H1 (cell line): ENCODE measurements at regions not wholly inside any gene's neighbourhood (a gene's known extent, or its start where the extent isn't known, plus 50 kb on each side); places are given as distances from the start of the nearest gene placed in this dataset.

Experiments
- CTCF ChIA-PET: fragments of 300-600 bp; sonication (Branson Sonifier 250); formaldehyde crosslinking; loops from one replicate; lab custom pipeline; 2021; ENCODE audit not compliant: partially characterized antibody; lab: Charles Lee
- POLR2A ChIA-PET: fragments of 300-600 bp; sonication (Branson Sonifier 250); formaldehyde crosslinking; loops from one replicate; lab custom pipeline; 2021; ENCODE audit warnings: inconsistent platforms; ENCODE audit not compliant: partially characterized antibody; lab: Charles Lee
- DNase-seq, 2 experiments: peaks; one replicate each; pipeline versions ENCODE4 v3.0.0 to v3.0.0-alpha.2; 2010 to 2022; ENCODE audit warnings: low spot score in 2 of 2, low read depth in 1 of 2, mixed read lengths in 1 of 2
- FAIRE-seq: peaks from 2 replicates; lab custom pipeline; 2011; peaks lifted over from hg19 to GRCh38; lab: Jason Lieb, UNC
- H2AFZ ChIP-seq: 2 replicates; pipeline ENCODE4 v1.8.1; 2012; ENCODE audit warnings: low read length, inconsistent platforms
- H2AK5ac ChIP-seq: 2 replicates; pipeline ENCODE4 v1.6.1; 2013; ENCODE audit warnings: low read depth, low read length
- H2BK120ac ChIP-seq: replicated peaks from 2 replicates; pipeline ENCODE3; 2013; ENCODE audit warnings: low read depth, low read length, inconsistent platforms
- H2BK12ac ChIP-seq: 2 replicates; pipeline ENCODE4 v1.6.1; 2013; ENCODE audit warnings: low read depth, low read length
- H2BK15ac ChIP-seq: 2 replicates; pipeline ENCODE4 v1.6.1; 2013; ENCODE audit warnings: low read length
- H2BK20ac ChIP-seq: 2 replicates; pipeline ENCODE4 v1.6.1; 2013; ENCODE audit warnings: low read length
- H2BK5ac ChIP-seq: 2 replicates; pipeline ENCODE4 v1.6.1; 2013; ENCODE audit warnings: low read depth, low read length
- H3K14ac ChIP-seq: 2 replicates; pipeline ENCODE4 v1.6.1; 2013; ENCODE audit warnings: inconsistent platforms; ENCODE audit not compliant: insufficient read length
- H3K18ac ChIP-seq: 2 replicates; pipeline ENCODE4 v1.6.1; 2013; ENCODE audit warnings: low read length; ENCODE audit errors: extremely low read depth
- H3K23ac ChIP-seq: 2 replicates; pipeline ENCODE4 v1.6.1; 2013; ENCODE audit warnings: inconsistent platforms; ENCODE audit not compliant: insufficient read length
- H3K23me2 ChIP-seq: 2 replicates; pipeline ENCODE4 v1.6.1; 2013; ENCODE audit warnings: low read depth, low read length
- H3K27ac ChIP-seq: 2 replicates; pipeline ENCODE4 v1.6.1; 2011; ENCODE audit warnings: low read depth, low read length, inconsistent platforms
- H3K27me3 ChIP-seq, 4 experiments: replicated peaks in 1 of 4; 1 replicate in 1 of 4; 2 replicates in 3 of 4; pipeline versions ENCODE4 v1.6.1 to v1.8.1; 2011 to 2013; ENCODE audit warnings: low read length in 3 of 4, mild to moderate bottlenecking in 3 of 4, inconsistent platforms in 2 of 4, mixed read lengths in 2 of 4, moderate library complexity in 1 of 4; ENCODE audit not compliant: control insufficient read depth in 3 of 4, insufficient read depth in 3 of 4; ENCODE audit errors: extremely low read depth in 1 of 4
- H3K36me3 ChIP-seq, 4 experiments: 2 replicates each; pipeline versions ENCODE4 v1.6.1 to v1.8.1; 2011 to 2013; ENCODE audit warnings: mild to moderate bottlenecking in 4 of 4, low read length in 3 of 4, moderate library complexity in 2 of 4, control low read depth in 1 of 4, inconsistent platforms in 1 of 4; ENCODE audit not compliant: insufficient read depth in 4 of 4, control insufficient read depth in 2 of 4
- H3K4ac ChIP-seq: replicated peaks from 2 replicates; pipeline ENCODE3; 2013; ENCODE audit warnings: low read length, low read depth, mixed read lengths, inconsistent platforms; ENCODE audit not compliant: insufficient read length
- H3K4me1 ChIP-seq, 4 experiments: replicated peaks in 1 of 4; 1 replicate in 1 of 4; 2 replicates in 3 of 4; pipeline versions ENCODE4 v1.6.1 to v1.8.1; 2011 to 2013; ENCODE audit warnings: low read length in 3 of 4, inconsistent platforms in 2 of 4, mixed read lengths in 1 of 4; ENCODE audit not compliant: insufficient read depth in 4 of 4, control insufficient read depth in 3 of 4
- H3K4me2 ChIP-seq, 2 experiments: 2 replicates each; pipeline versions ENCODE4 v1.6.1 to v1.8.1; 2011 to 2013; ENCODE audit warnings: low read depth in 2 of 2, low read length in 2 of 2, control low read depth in 1 of 2, inconsistent platforms in 1 of 2, mild to moderate bottlenecking in 1 of 2; ENCODE audit not compliant: insufficient read depth in 1 of 2
- H3K4me3 ChIP-seq, 4 experiments: fragments of 200-600, 300-600 bp in 1 of 4; sonication (generic), shearing (Covaris generic), sonication (Bioruptor Twin) in 1 of 4; 2 replicates each; pipeline versions ENCODE4 v1.5.1 to v1.8.1; 2011 to 2016; ENCODE audit warnings: low read length in 4 of 4, low read depth in 3 of 4, control low read depth in 2 of 4, inconsistent platforms in 2 of 4, mild to moderate bottlenecking in 2 of 4, mixed read lengths in 1 of 4, moderate library complexity in 1 of 4; ENCODE audit not compliant: insufficient read depth in 2 of 4; ENCODE audit errors: extremely low read depth in 1 of 4
- H3K56ac ChIP-seq: replicated peaks from 2 replicates; pipeline ENCODE3; 2013; ENCODE audit warnings: low read depth, mild to moderate bottlenecking, mixed read lengths, low read length, inconsistent platforms; ENCODE audit not compliant: insufficient read length
- H3K79me1 ChIP-seq: 2 replicates; pipeline ENCODE4 v1.6.1; 2013; ENCODE audit warnings: low read depth, low read length, control low read depth
- H3K79me2 ChIP-seq, 2 experiments: 2 replicates each; pipeline versions ENCODE4 v1.6.1 to v1.8.1; 2012 to 2013; ENCODE audit warnings: low read length in 2 of 2, mild to moderate bottlenecking in 2 of 2, inconsistent platforms in 1 of 2; ENCODE audit not compliant: insufficient read depth in 2 of 2, control insufficient read depth in 1 of 2
- H3K9ac ChIP-seq, 4 experiments: replicated peaks in 1 of 4; 1 replicate in 1 of 4; 2 replicates in 3 of 4; pipeline versions ENCODE4 v1.6.1 to v1.8.1; 2011 to 2013; ENCODE audit warnings: low read depth in 3 of 4, low read length in 3 of 4, control low read depth in 2 of 4, mild to moderate bottlenecking in 2 of 4, moderate library complexity in 2 of 4, inconsistent platforms in 1 of 4; ENCODE audit errors: extremely low read depth in 1 of 4
- H3K9me3 ChIP-seq, 2 experiments: 2 replicates each; pipeline versions ENCODE4 v1.6.1 to v1.8.1; 2012 to 2013; ENCODE audit warnings: mild to moderate bottlenecking in 2 of 2, moderate library complexity in 2 of 2, control low read depth in 1 of 2, inconsistent platforms in 1 of 2, low read depth in 1 of 2, low read length in 1 of 2, mixed read lengths in 1 of 2; ENCODE audit not compliant: insufficient read depth in 2 of 2
- H4K20me1 ChIP-seq, 2 experiments: replicated peaks in 1 of 2; 2 replicates each; pipeline versions ENCODE3 to v1.8.1; 2011 to 2013; ENCODE audit warnings: inconsistent platforms in 2 of 2, low read length in 2 of 2, mild to moderate bottlenecking in 1 of 2; ENCODE audit not compliant: insufficient read depth in 2 of 2, control insufficient read depth in 1 of 2
- H4K5ac ChIP-seq: 2 replicates; pipeline ENCODE4 v1.6.1; 2013; ENCODE audit warnings: low read length, low read depth, mixed read lengths, inconsistent platforms; ENCODE audit not compliant: insufficient read length
- H4K8ac ChIP-seq: 2 replicates; pipeline ENCODE4 v1.8.0; 2013; ENCODE audit warnings: mild to moderate bottlenecking, moderate library complexity, low read length, inconsistent platforms; ENCODE audit not compliant: insufficient read depth; ENCODE audit errors: extremely low read depth
- H4K91ac ChIP-seq: replicated peaks from 2 replicates; pipeline ENCODE3; 2013; ENCODE audit warnings: low read length, mixed read lengths, inconsistent platforms; ENCODE audit not compliant: insufficient read length
- EP300 ChIP-seq, 2 experiments: IDR thresholded peaks; 1 replicate in 1 of 2; 2 replicates in 1 of 2; pipeline ENCODE4 v1.6.1; 2011 to 2012; ENCODE audit warnings: low read depth in 2 of 2, low read length in 2 of 2, mild to moderate bottlenecking in 2 of 2, borderline replicate concordance in 1 of 2, inconsistent platforms in 1 of 2, moderate library complexity in 1 of 2
- EZH2 ChIP-seq: fragments of 200-600 bp; sonication (generic); IDR thresholded peaks from 2 replicates; pipeline ENCODE4 v1.7.1; 2012; ENCODE audit warnings: low read depth, mild to moderate bottlenecking, moderate library complexity, low read length, inconsistent platforms; ENCODE audit not compliant: severe bottlenecking
- HDAC2 ChIP-seq, 2 experiments: fragments of 300-600 bp in 1 of 2; sonication (generic) in 1 of 2; IDR thresholded peaks; 2 replicates each; pipeline ENCODE4 v1.6.1; 2011 to 2012; ENCODE audit warnings: low read depth in 2 of 2, low read length in 2 of 2, mild to moderate bottlenecking in 2 of 2, moderate library complexity in 2 of 2, borderline replicate concordance in 1 of 2, inconsistent platforms in 1 of 2
- POU5F1 ChIP-seq: IDR thresholded peaks from 2 replicates; pipeline ENCODE4 v1.6.1; 2011; ENCODE audit warnings: low read depth, mild to moderate bottlenecking, low read length, moderate library complexity
- RAD21 ChIP-seq, 2 experiments: IDR thresholded peaks in 1 of 2; conservative IDR thresholded peaks in 1 of 2; 2 replicates each; pipeline ENCODE4 v1.6.1; 2011; ENCODE audit warnings: low read depth in 2 of 2, low read length in 2 of 2, improper control_type of control experiment in 1 of 2, inconsistent platforms in 1 of 2, mild to moderate bottlenecking in 1 of 2, moderate library complexity in 1 of 2
- SAP30 ChIP-seq: fragments of 300-600 bp; sonication (generic); IDR thresholded peaks from 2 replicates; pipeline ENCODE4 v1.7.1; 2012; ENCODE audit warnings: low read length, moderate library complexity, mild to moderate bottlenecking, inconsistent platforms; ENCODE audit not compliant: insufficient read depth, insufficient replicate concordance
- SIN3A ChIP-seq, 2 experiments: IDR thresholded peaks in 1 of 2; conservative IDR thresholded peaks in 1 of 2; 2 replicates each; pipeline ENCODE4 v1.6.1; 2011 to 2012; ENCODE audit warnings: low read length in 2 of 2, improper control_type of control experiment in 1 of 2, low read depth in 1 of 2, mild to moderate bottlenecking in 1 of 2
- YY1 ChIP-seq: IDR thresholded peaks from 2 replicates; pipeline ENCODE4 v1.6.1; 2011; ENCODE audit warnings: low read depth, mild to moderate bottlenecking, low read length
- WGBS, 2 experiments: shearing (Covaris generic) in 1 of 2; methylation state at CpG; one replicate each; pipeline versions ENCODE4 v1.1.6 to v1.1.7; 2013 to 2015; ENCODE audit warnings: low lambda C conversion rate in 2 of 2, mixed read lengths in 2 of 2, inconsistent platforms in 1 of 2, low coverage in 1 of 2, missing lambda C conversion rate in 1 of 2; ENCODE audit not compliant: insufficient replicate concordance in 2 of 2, insufficient coverage in 1 of 2, insufficient read length in 1 of 2; ENCODE audit errors: extremely low coverage in 1 of 2, missing lambda C conversion rate in 1 of 2; 5-methylcytosine and 5-hydroxymethylcytosine counted together
- TF ChIP-seq, protein P1 (sequence below): IDR thresholded peaks from 2 replicates; pipeline ENCODE4 v1.6.1; 2012; ENCODE audit warnings: inconsistent platforms

DNA sequence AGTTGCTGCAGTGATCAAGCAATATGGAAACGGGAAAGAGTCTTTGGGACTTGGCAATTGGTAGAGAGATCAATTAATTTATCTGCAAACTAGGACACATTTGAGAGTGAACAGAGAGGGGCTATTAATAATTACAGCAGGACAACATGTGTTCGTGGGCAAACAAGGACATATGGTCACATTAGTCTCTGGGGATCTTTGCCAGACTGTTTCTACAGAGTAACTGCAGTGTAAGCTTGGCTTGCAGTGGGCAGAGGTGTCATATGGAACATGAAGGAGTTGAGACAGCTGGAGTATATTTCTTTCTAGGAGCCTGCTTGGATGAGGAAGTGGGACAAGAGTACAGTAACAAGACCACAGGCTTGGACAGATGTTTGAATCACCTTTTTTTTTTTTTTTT lies 232.1 kb upstream of the LYZL1 start:
- Histone ChIP-seq H2AFZ (no peak overlapping the region), H3K9ac (no peak overlapping the region), H3K79me1 (no peaks in the 10 kb centered on the region), H4K8ac (no peak overlapping the region), H3K14ac (no peak overlapping the region), H3K4ac (no peak overlapping the region), H2BK12ac (no peak overlapping the region), H4K91ac (no peak overlapping the region), H3K4me3 (no peak overlapping the region), H3K23ac (no peak overlapping the region), H3K27ac (no peak overlapping the region), H3K36me3 (no peaks in the 10 kb centered on the region), H3K23me2 (no peaks in the 10 kb centered on the region; the same call in 1 of the 2 replicates), H4K20me1 (no peaks in the 10 kb centered on the region), H2BK20ac (no peak overlapping the region), H3K4me1 (peaks cover 0 to 5% (median 1%) of the 10 kb centered on the region in 4 experiments; a peak in 3 of 7 replicates), H3K9me3 (no peaks in the 10 kb centered on the region), H3K56ac (no peak overlapping the region), H2BK5ac (no peak overlapping the region), H2BK15ac (no peak overlapping the region), H4K5ac (no peak overlapping the region), H3K4me2 (no peak overlapping the region), H3K18ac (no peak overlapping the region), H3K79me2 (no peaks in the 10 kb centered on the region), H2BK120ac (no peak overlapping the region), H3K27me3 (no peaks in the 10 kb centered on the region; a peak in 1 of 7 replicates), H2AK5ac (no peak overlapping the region)
- no peak for TF ChIP-seq RAD21 (IDR thresholded peaks at IDR 0.05 in 1 of 2, conservative IDR thresholded peaks at IDR 0.05 in 1 of 2; ENCODE audit: low read depth in 2 of 2, low read length in 2 of 2)
- no peak for TF ChIP-seq HDAC2 (IDR thresholded peaks at IDR 0.05; ENCODE audit: borderline replicate concordance in 1 of 2, low read depth in 2 of 2, low read length in 2 of 2)
- no peak for TF ChIP-seq YY1
- TF ChIP-seq, protein P1, sequence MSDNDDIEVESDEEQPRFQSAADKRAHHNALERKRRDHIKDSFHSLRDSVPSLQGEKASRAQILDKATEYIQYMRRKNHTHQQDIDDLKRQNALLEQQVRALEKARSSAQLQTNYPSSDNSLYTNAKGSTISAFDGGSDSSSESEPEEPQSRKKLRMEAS: no peak
- TF ChIP-seq SIN3A (conservative IDR thresholded peaks at IDR 0.05 in 1 of 2, IDR thresholded peaks at IDR 0.05 in 1 of 2; ENCODE audit: low read depth in 1 of 2, low read length in 2 of 2): no peak
- no peak for TF ChIP-seq EZH2
- TF ChIP-seq POU5F1: no peak
- no peak for TF ChIP-seq SAP30
- no peak for TF ChIP-seq EP300 (IDR thresholded peaks at IDR 0.05; ENCODE audit: borderline replicate concordance in 1 of 2, low read depth in 2 of 2, low read length in 2 of 2)
- CTCF ChIA-PET: interaction anchor here (1.1 kb wide), 1 partner anchor 65 kb away, joined by 4 read pairs; no protein-coding TSS in a partner anchor
- 73% methylated on average over 2 of the region's 2 CpGs; no CpG with 5 or more reads in 1 of the 2 experiments for WGBS, 2 experiments
- POLR2A ChIA-PET: no interaction called here
- no peak for DNase-seq
- no peak for FAIRE-seq
